Astrocyte (in vitro differentiated cells and primary cell): ENCODE measurements at regions not wholly inside any gene's neighbourhood (a gene's known extent, or its start where the extent isn't known, plus 50 kb on each side); places are given as distances from the start of the nearest gene placed in this dataset.

ENCODE experiments used
- DNase-seq: peaks from one replicate; pipeline ENCODE4 v3.0.0-alpha.2; 2010; ENCODE audit warnings: low read depth
- FAIRE-seq: peaks from 2 replicates; lab custom pipeline; 2011; peaks lifted over from hg19 to GRCh38; lab: Jason Lieb, UNC
- H2AFZ ChIP-seq: 2 replicates; pipeline ENCODE4 v1.6.0; 2012; ENCODE audit warnings: low read depth, low read length, inconsistent platforms
- H3K27ac ChIP-seq: 2 replicates; pipeline ENCODE4 v1.5.1; 2011; ENCODE audit warnings: low read depth, low read length, inconsistent platforms
- H3K27me3 ChIP-seq: 2 replicates; pipeline ENCODE4 v1.6.0; 2011; ENCODE audit warnings: low read length, inconsistent platforms; ENCODE audit not compliant: insufficient read depth
- H3K36me3 ChIP-seq: 2 replicates; pipeline ENCODE4 v1.5.1; 2011; ENCODE audit warnings: low read length, inconsistent platforms; ENCODE audit not compliant: insufficient read depth
- H3K4me1 ChIP-seq: 2 replicates; pipeline ENCODE4 v1.5.1; 2011; ENCODE audit warnings: low read length, inconsistent platforms; ENCODE audit not compliant: insufficient read depth
- H3K4me2 ChIP-seq: 2 replicates; pipeline ENCODE4 v1.6.0; 2012; ENCODE audit warnings: low read length, inconsistent platforms
- H3K4me3 ChIP-seq: 2 replicates; pipeline ENCODE4 v1.5.1; 2011; ENCODE audit warnings: low read depth, mild to moderate bottlenecking, low read length, inconsistent platforms; ENCODE audit not compliant: insufficient read depth
- H3K79me2 ChIP-seq: 2 replicates; pipeline ENCODE4 v1.6.0; 2012; ENCODE audit warnings: mild to moderate bottlenecking, low read length, inconsistent platforms; ENCODE audit not compliant: insufficient read depth
- H3K9ac ChIP-seq: 2 replicates; pipeline ENCODE4 v1.6.0; 2012; ENCODE audit warnings: mild to moderate bottlenecking, low read length, inconsistent platforms
- H3K9me3 ChIP-seq: 2 replicates; pipeline ENCODE4 v1.5.1; 2012; ENCODE audit warnings: low read depth, mild to moderate bottlenecking, low read length, inconsistent platforms; ENCODE audit not compliant: insufficient read depth
- H4K20me1 ChIP-seq: 2 replicates; pipeline ENCODE4 v1.6.0; 2012; ENCODE audit warnings: low read length, inconsistent platforms; ENCODE audit not compliant: insufficient read depth
- H3K27ac Mint-ChIP-seq: one replicate; pipeline ENCODE4 v1.8.0; 2021; ENCODE audit warnings: mild to moderate bottlenecking, mixed read lengths; ENCODE audit not compliant: unreplicated experiment
- H3K27me3 Mint-ChIP-seq: one replicate; pipeline ENCODE4 v1.8.0; 2021; ENCODE audit warnings: low read depth, mixed read lengths; ENCODE audit not compliant: unreplicated experiment
- H3K36me3 Mint-ChIP-seq: one replicate; pipeline ENCODE4 v1.8.0; 2021; ENCODE audit warnings: low read depth, mixed read lengths; ENCODE audit not compliant: unreplicated experiment
- H3K4me1 Mint-ChIP-seq: one replicate; pipeline ENCODE4 v1.8.0; 2021; ENCODE audit warnings: low read depth, mixed read lengths; ENCODE audit not compliant: unreplicated experiment
- H3K4me3 Mint-ChIP-seq: one replicate; pipeline ENCODE4 v1.8.0; 2021; ENCODE audit warnings: mild to moderate bottlenecking, moderate library complexity, mixed read lengths; ENCODE audit not compliant: unreplicated experiment
- H3K9me3 Mint-ChIP-seq: one replicate; pipeline ENCODE4 v1.8.0; 2021; ENCODE audit warnings: mild to moderate bottlenecking, mixed read lengths; ENCODE audit not compliant: unreplicated experiment
- CTCF ChIP-seq: IDR thresholded peaks from 2 replicates; pipeline ENCODE4 v1.5.1; 2011; ENCODE audit warnings: low read depth, mild to moderate bottlenecking, inconsistent platforms, low read length, moderate library complexity; ENCODE audit not compliant: insufficient read depth
- EZH2 ChIP-seq: IDR thresholded peaks from 2 replicates; pipeline ENCODE4 v1.6.1; 2012; ENCODE audit warnings: mild to moderate bottlenecking, low read length, inconsistent platforms; ENCODE audit not compliant: insufficient read depth

- Mint-ChIP-seq H3K27me3 (no peaks in the 10 kb centered on the region), H3K4me1 (peaks cover 13% of the 10 kb centered on the region), H3K36me3 (no peaks in the 10 kb centered on the region), H3K27ac (no peak overlapping the region), H3K9me3 (peaks cover 2% of the 10 kb centered on the region), H3K4me3 (no peak overlapping the region)
- Histone ChIP-seq H3K4me2 (no peak overlapping the region), H3K9me3 (no peaks in the 10 kb centered on the region), H4K20me1 (no peaks in the 10 kb centered on the region), H3K4me3 (no peak overlapping the region), H3K27me3 (no peaks in the 10 kb centered on the region), H3K9ac (no peak overlapping the region), H3K4me1 (no peaks in the 10 kb centered on the region), H3K27ac (no peak overlapping the region), H2AFZ (no peak overlapping the region), H3K36me3 (no peaks in the 10 kb centered on the region), H3K79me2 (no peaks in the 10 kb centered on the region)
- DNase-seq (peak; percentile 7), FAIRE-seq (no peak)
- TF ChIP-seq CTCF (no peak), EZH2 (no peak)
Measured at GRCh38 chrX:35016051-35016450, 73.5 kb downstream of the FAM47B start.

- no peaks in the 10 kb centered on the region for H3K27me3 Mint-ChIP-seq
- Histone ChIP-seq H3K27ac (no peak overlapping the region), H3K9me3 (no peaks in the 10 kb centered on the region), H3K4me2 (no peak overlapping the region), H3K4me1 (no peaks in the 10 kb centered on the region), H4K20me1 (no peaks in the 10 kb centered on the region), H3K36me3 (no peaks in the 10 kb centered on the region), H3K79me2 (no peaks in the 10 kb centered on the region), H2AFZ (no peak overlapping the region), H3K9ac (no peak overlapping the region), H3K27me3 (no peaks in the 10 kb centered on the region), H3K4me3 (no peak overlapping the region)
- no peak for TF ChIP-seq EZH2
- TF ChIP-seq CTCF, result no peak
- H3K4me1 Mint-ChIP-seq, result peaks cover 13% of the 10 kb centered on the region
- H3K4me3 Mint-ChIP-seq, result no peak overlapping the region
- H3K9me3 Mint-ChIP-seq, result peaks cover 2% of the 10 kb centered on the region
- no peak for FAIRE-seq
- DNase-seq, result no peak
- H3K27ac Mint-ChIP-seq, result no peak overlapping the region
- no peaks in the 10 kb centered on the region for H3K36me3 Mint-ChIP-seq
Measured at GRCh38 chrX:35017284-35017683, 74.7 kb downstream of the FAM47B start.

- H3K36me3 Mint-ChIP-seq, result no peaks in the 10 kb centered on the region
- no peak overlapping the region for H3K4me3 Mint-ChIP-seq
Measured at GRCh38 chrX:35023683-35024082, 81.1 kb downstream of the FAM47B start.

More at GRCh38 chrX:35023683-35024082, 81.1 kb downstream of the FAM47B start:
- Histone ChIP-seq H3K4me3 (no peak overlapping the region), H3K9ac (no peak overlapping the region), H2AFZ (no peak overlapping the region), H3K9me3 (no peaks in the 10 kb centered on the region), H3K36me3 (no peaks in the 10 kb centered on the region), H3K27me3 (no peaks in the 10 kb centered on the region), H3K79me2 (no peaks in the 10 kb centered on the region), H4K20me1 (no peaks in the 10 kb centered on the region), H3K4me1 (no peaks in the 10 kb centered on the region), H3K27ac (no peak overlapping the region), H3K4me2 (no peak overlapping the region)
- H3K27me3 Mint-ChIP-seq, result no peaks in the 10 kb centered on the region
- H3K4me1 Mint-ChIP-seq, result no peaks in the 10 kb centered on the region
- H3K27ac Mint-ChIP-seq, result no peak overlapping the region
- H3K9me3 Mint-ChIP-seq, result no peaks in the 10 kb centered on the region
- no peak for TF ChIP-seq EZH2
- TF ChIP-seq CTCF, result no peak
- DNase-seq (no peak), FAIRE-seq (no peak)
